ENCODE measurements at regions not wholly inside any gene's neighbourhood (a gene's known extent, or its start where the extent isn't known, plus 50 kb on each side); places are given as distances from the start of the nearest gene placed in this dataset.

- TF ChIP-seq POLR2A (IDR thresholded peaks at IDR 0.05; ENCODE audit: extremely low read depth, insufficient read length) (no peak), CTCF (IDR thresholded peaks at IDR 0.05; ENCODE audit: low read depth, low read length) (no peak)
These were observed 344.7 kb downstream of the MN1 start for GRCh38 chr22:27456696-27457503.

Data from NB4 (cell line).